ENCODE measurements at regions not wholly inside any gene's neighbourhood (a gene's known extent, or its start where the extent isn't known, plus 50 kb on each side); places are given as distances from the start of the nearest gene placed in this dataset.
"Not testable (repeated sequence)": the region's sequence is repeated elsewhere in the genome, so short reads cannot be mapped to it uniquely, and the experiment has no call there.

DNA sequence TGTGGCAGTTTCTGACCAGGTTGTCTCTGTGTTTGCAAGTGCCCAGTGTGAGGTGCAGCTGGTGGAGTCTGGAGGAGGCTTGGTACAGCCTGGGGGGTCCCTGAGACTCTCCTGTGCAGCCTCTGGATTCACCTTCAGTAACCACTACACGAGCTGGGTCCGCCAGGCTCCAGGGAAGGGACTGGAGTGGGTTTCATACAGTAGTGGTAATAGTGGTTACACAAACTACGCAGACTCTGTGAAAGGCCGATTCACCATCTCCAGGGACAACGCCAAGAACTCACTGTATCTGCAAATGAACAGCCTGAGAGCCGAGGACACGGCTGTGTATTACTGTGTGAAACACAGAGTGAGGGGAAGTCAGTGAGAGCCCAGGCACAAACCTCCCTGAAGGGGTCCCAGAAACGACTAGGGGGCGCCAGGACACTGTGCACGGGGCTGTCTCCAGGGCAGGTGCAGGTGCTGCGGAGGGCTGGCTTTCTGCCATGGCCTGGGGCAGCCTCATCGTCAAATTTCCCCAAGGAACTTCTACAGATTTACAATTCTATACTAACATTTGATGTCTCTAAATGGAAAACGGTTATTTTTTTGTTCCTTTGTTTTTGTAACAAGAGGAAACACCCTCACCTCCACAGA is 187.0 kb upstream of the TP53TG3D start:
- H3K4me3 ChIP-seq (ENCODE audit: low read depth, low read length); DNase-seq (ENCODE audit: low read depth); H3K27me3 ChIP-seq (ENCODE audit: control insufficient read depth, insufficient read depth, low read length); H3K36me3 ChIP-seq (ENCODE audit: control insufficient read depth, insufficient read depth, low read length); FAIRE-seq: not testable (repeated sequence)

GRCh38 chr16:32071586-32071985 is 181.5 kb upstream of the TP53TG3D start:
- DNase-seq (ENCODE audit: low read depth); H3K27me3 ChIP-seq (ENCODE audit: control insufficient read depth, insufficient read depth, low read length); H3K4me3 ChIP-seq (ENCODE audit: low read depth, low read length); FAIRE-seq; H3K36me3 ChIP-seq (ENCODE audit: control insufficient read depth, insufficient read depth, low read length): not testable (repeated sequence)

GRCh38 chr16:32083891-32084290 is 169.2 kb upstream of the TP53TG3D start:
- FAIRE-seq; H3K4me3 ChIP-seq (ENCODE audit: low read depth, low read length); DNase-seq (ENCODE audit: low read depth); H3K27me3 ChIP-seq (ENCODE audit: control insufficient read depth, insufficient read depth, low read length); H3K36me3 ChIP-seq (ENCODE audit: control insufficient read depth, insufficient read depth, low read length): not testable (repeated sequence)

- H3K36me3 ChIP-seq (ENCODE audit: control insufficient read depth, insufficient read depth, low read length); H3K27me3 ChIP-seq (ENCODE audit: control insufficient read depth, insufficient read depth, low read length); DNase-seq (ENCODE audit: low read depth); FAIRE-seq; H3K4me3 ChIP-seq (ENCODE audit: low read depth, low read length): not testable (repeated sequence)
Observed at GRCh38 chr16:32084656-32085401, 168.3 kb upstream of the TP53TG3D start.

DNA sequence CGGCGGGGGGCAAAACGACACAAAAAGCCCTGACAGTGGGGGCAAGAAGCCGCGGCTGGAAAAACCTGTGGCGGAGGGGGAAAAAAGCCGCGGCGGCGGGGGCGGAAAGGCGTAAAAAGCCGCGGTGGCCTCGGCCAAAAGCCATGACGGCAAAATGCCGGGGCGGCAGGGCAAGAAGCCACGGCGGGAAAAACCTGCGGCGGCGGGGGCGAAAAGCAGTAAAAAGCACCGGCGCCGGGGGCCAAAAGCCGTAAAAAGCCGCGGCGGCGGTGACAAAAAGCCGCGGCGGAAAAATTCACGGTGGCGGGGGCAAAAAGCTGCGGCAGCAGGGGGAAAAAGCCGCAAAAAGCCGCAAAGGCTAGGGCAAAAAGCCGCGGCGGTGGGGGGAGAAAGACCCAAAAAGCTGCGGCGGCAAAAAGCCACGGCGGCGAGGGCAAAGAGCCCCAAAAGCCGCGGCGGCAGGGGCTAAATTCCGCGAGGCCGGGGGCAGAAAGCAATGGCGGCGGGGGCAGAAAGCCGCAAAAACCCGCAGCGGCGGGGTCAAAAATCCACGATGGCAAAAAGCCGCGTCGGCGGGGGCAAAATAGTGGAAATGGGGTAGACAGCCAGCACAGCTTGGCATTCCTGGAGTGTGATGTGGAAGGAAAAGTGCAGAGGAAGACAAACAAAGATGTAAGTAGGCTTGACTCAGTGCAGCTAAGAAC is 167.5 kb upstream of the TP53TG3D start:
- FAIRE-seq; H3K27me3 ChIP-seq (ENCODE audit: control insufficient read depth, insufficient read depth, low read length); DNase-seq (ENCODE audit: low read depth); H3K36me3 ChIP-seq (ENCODE audit: control insufficient read depth, insufficient read depth, low read length); H3K4me3 ChIP-seq (ENCODE audit: low read depth, low read length): not testable (repeated sequence)

DNA sequence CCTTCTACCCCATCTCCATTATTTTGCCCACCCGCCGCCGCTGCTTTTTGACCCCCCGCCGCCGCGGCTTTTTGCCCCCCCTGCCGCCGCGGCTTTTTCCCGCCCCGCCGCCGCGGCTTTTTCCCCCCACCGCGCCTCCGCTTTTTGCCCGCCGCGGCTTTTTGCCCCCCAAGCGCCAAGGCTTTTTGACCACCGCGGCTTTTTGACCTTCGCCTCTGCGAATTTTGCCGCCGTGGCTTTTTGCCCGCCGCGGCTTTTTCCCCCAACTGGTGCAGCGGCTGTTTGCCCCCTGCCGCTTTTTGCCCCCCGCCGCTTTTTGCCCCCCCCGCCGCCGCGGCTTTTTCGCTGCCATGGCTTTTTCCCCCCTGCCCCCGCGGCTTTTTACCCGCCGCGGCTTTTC is 137.5 kb upstream of the TP53TG3D start:
- H3K36me3 ChIP-seq (ENCODE audit: control insufficient read depth, insufficient read depth, low read length); H3K27me3 ChIP-seq (ENCODE audit: control insufficient read depth, insufficient read depth, low read length); DNase-seq (ENCODE audit: low read depth); FAIRE-seq: not testable (repeated sequence)
- peak overlapping the region; percentile 31 for H3K4me3 ChIP-seq (ENCODE audit: low read depth, low read length)

DNA sequence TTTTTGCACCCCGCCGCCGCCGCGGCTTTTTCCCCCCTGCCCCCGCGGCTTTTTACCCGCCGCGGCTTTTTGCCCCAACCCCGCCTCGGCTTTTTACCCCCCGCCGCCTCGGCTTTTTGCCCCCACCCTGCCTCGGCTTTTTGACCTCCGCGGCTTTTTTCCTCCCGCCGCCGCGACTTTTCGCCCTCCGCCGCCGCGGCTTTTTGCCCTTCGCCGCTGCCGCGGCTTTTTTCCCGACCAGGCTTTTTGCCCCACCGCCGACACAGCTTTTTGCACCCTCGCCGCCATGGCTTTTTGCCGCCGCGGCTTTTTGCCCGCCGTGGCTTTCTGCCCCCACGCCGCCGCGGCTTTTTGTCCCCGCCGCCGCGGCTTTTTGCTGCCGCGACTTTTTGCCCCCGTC is 137.0 kb upstream of the TP53TG3D start:
- DNase-seq (ENCODE audit: low read depth) (no peak), FAIRE-seq (no peak)
- H3K27me3 ChIP-seq (ENCODE audit: control insufficient read depth, insufficient read depth, low read length) = no peaks in the 10 kb centered on the region
- no peak for TF ChIP-seq CTCF (IDR thresholded peaks at IDR 0.05; ENCODE audit: insufficient read depth, low read length, severe bottlenecking)
- no peaks in the 10 kb centered on the region for H3K36me3 ChIP-seq (ENCODE audit: control insufficient read depth, insufficient read depth, low read length)
- H3K4me3 ChIP-seq (ENCODE audit: low read depth, low read length) = peak overlapping the region; percentile 31

DNA sequence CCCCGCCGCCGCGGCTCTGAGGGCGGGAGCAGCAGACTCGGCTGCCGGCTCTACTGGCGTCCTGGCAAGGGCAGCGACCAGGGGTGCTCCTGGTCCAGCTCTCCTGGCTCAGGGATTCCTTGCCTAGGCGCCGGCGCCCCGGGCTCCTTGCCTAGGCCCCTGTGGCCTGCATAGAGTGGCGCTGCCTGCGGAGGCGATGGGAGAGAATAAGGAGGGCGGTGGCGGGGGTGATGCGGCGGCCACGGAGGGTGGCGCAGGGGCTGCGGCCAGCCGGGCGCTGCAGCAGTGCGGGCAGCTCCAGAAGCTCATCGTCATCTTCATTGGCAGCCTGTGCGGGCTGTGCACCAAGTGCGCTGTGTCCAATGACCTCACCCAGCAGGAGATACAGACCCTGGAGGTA is 136.6 kb upstream of the TP53TG3D start:
- not testable (repeated sequence) for FAIRE-seq; H3K36me3 ChIP-seq (ENCODE audit: control insufficient read depth, insufficient read depth, low read length); H3K4me3 ChIP-seq (ENCODE audit: low read depth, low read length); DNase-seq (ENCODE audit: low read depth); H3K27me3 ChIP-seq (ENCODE audit: control insufficient read depth, insufficient read depth, low read length)

DNA sequence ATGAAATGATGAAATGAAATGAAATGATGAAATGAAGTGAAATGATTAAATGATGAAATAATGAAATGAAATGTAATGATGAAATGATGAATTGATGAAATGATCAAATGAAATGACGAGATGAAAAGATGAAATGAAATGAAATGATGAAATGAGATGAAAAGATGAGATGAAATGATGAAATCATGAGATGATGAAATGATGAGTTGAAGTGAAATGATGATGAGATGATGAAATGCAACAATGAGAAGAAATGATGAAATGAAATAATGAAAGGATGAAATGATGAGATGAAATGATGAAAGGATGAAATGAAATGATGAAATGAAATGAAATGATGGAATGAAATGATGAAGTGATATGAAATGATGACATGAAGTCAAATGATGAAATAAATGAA is 132.7 kb upstream of the TP53TG3D start:
- not testable (repeated sequence) for H3K4me3 ChIP-seq (ENCODE audit: low read depth, low read length); H3K36me3 ChIP-seq (ENCODE audit: control insufficient read depth, insufficient read depth, low read length); DNase-seq (ENCODE audit: low read depth); H3K27me3 ChIP-seq (ENCODE audit: control insufficient read depth, insufficient read depth, low read length); FAIRE-seq

DNA sequence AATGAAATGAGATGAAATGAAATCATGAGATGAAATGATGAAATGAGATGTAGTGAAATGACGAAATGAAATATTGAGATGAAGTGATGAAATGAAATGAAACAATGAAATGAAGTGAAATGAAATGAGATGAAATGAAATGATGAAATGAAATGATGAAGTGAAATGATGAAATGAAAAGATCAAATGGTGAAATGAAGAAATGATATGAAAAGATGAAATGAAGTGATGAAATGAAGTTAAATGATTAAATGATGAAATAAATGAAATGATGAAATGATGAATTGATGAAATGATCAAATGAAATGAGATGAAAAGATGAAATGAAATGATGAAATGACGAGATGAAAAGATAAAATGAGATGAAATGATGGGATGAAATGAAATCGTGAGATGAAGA is 132.3 kb upstream of the TP53TG3D start:
- DNase-seq (ENCODE audit: low read depth); FAIRE-seq; H3K27me3 ChIP-seq (ENCODE audit: control insufficient read depth, insufficient read depth, low read length): not testable (repeated sequence)

DNA sequence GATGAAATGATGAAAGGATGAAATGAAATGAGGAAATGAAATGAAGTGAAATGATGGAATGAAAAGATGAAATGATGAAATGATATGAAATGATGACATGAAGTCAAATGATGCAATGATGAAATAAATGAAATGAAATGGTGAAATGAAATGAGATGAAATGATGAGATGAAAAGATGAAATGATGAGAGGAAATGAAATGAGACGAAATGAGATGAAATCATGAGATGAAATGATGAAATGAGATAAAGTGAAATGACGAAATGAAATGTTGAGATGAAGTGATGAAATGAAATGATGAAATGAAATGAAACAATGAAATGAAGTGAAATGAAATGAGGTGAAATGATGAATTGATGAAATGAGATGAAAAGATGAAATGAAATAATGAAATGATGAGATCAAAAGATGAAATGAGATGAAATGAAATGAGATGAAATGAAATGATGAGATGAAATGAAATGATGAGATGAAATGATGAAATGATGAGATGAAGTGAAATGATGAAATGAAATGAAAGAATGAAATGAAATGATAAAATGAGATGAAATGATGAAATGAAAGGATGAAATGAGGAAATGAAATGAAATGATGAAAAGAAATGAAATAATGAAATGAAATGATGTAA is 131.7 kb upstream of the TP53TG3D start:
- H3K4me3 ChIP-seq (ENCODE audit: low read depth, low read length); H3K36me3 ChIP-seq (ENCODE audit: control insufficient read depth, insufficient read depth, low read length); H3K27me3 ChIP-seq (ENCODE audit: control insufficient read depth, insufficient read depth, low read length); FAIRE-seq; DNase-seq (ENCODE audit: low read depth): not testable (repeated sequence)

More for the DNA sequence above, 132.3 kb upstream of the TP53TG3D start:
- not testable (repeated sequence) for H3K4me3 ChIP-seq (ENCODE audit: low read depth, low read length); H3K36me3 ChIP-seq (ENCODE audit: control insufficient read depth, insufficient read depth, low read length)

DNA sequence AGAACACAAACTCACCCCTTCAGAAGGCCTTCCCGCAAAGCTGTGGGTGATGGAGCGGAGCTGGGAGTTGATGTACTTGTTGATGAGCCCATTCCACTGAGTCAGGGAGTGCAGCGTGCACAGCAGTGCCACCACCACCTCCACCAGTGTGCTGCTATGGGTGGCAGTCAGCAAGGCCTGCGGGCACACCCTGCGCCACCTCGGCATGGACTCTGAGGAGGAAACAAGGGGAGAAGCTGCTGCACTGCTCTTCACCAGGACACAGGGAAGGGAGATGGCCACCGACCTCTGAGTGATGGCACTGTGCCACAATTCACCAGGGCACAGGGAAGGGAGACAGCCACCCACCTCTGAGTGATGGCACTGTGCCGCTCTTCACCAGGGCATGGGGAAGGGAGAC is 100.7 kb upstream of the TP53TG3D start:
- not testable (repeated sequence) for H3K27me3 ChIP-seq (ENCODE audit: control insufficient read depth, insufficient read depth, low read length); FAIRE-seq; DNase-seq (ENCODE audit: low read depth); H3K36me3 ChIP-seq (ENCODE audit: control insufficient read depth, insufficient read depth, low read length); H3K4me3 ChIP-seq (ENCODE audit: low read depth, low read length)
